ENCODE measurements at regions not wholly inside any gene's neighbourhood (a gene's known extent, or its start where the extent isn't known, plus 50 kb on each side); places are given as distances from the start of the nearest gene placed in this dataset.

DNA sequence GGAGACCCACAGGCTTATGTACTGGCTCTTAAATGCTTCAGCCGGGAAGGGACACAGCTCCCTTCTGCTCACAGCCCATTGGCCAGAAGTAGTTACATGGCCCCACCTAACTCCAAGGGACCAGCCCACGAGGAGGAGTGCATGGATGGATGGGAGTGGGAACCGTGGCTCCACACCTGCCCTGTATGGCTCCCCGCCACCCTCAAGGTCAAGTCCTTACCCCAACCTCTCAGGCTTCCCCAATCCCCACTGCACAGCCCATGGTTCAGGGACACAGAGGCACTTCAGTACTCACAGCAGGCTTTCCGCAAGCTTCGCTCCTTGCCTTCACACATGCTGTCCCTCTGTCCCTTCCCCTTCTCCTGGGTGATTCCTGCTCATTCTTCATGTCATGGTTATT lies 137.9 kb upstream of the KCNG1 start:
- TF ChIP-seq POLR2A (IDR thresholded peaks at IDR 0.05) (no peak), CTCF (IDR thresholded peaks at IDR 0.05) (no peak)

Data from adrenal gland (tissue), 5 donors.